SK-N-SH treated with all-trans-retinoic acid at 6 μM for 48 hours (cell line): ENCODE measurements at regions not wholly inside any gene's neighbourhood (a gene's known extent, or its start where the extent isn't known, plus 50 kb on each side); places are given as distances from the start of the nearest gene placed in this dataset.
"Not testable (repeated sequence)": the region's sequence is repeated elsewhere in the genome, so short reads cannot be mapped to it uniquely, and the experiment has no call there.

Experiments
- GLIS3 ChIP-seq: fragments of 250-450 bp; sonication (Bioruptor Pico); IDR thresholded peaks from 2 replicates; pipeline ENCODE4 v1.5.0; 2020; ENCODE audit warnings: mild to moderate bottlenecking, moderate library complexity
- ISL1 ChIP-seq: fragments of 250-450 bp; sonication (Bioruptor Pico); IDR thresholded peaks from 2 replicates; pipeline ENCODE4 v2.1.2; 2022; ENCODE audit warnings: mild to moderate bottlenecking, moderate library complexity
- RARB ChIP-seq: fragments of 250-450 bp; sonication (Bioruptor Pico); IDR thresholded peaks from 2 replicates; pipeline ENCODE4 v1.8.0; 2021; ENCODE audit warnings: mild to moderate bottlenecking, moderate library complexity
- ZC3H10 ChIP-seq: fragments of 250-450 bp; sonication (Bioruptor Pico); IDR thresholded peaks from 2 replicates; pipeline ENCODE4 v1.5.1; 2021; ENCODE audit warnings: mild to moderate bottlenecking, moderate library complexity
- ZFP3 ChIP-seq: fragments of 250-450 bp; sonication (Bioruptor Pico); IDR thresholded peaks from 2 replicates; pipeline ENCODE4 v1.5.0; 2020; ENCODE audit warnings: mild to moderate bottlenecking, moderate library complexity

DNA sequence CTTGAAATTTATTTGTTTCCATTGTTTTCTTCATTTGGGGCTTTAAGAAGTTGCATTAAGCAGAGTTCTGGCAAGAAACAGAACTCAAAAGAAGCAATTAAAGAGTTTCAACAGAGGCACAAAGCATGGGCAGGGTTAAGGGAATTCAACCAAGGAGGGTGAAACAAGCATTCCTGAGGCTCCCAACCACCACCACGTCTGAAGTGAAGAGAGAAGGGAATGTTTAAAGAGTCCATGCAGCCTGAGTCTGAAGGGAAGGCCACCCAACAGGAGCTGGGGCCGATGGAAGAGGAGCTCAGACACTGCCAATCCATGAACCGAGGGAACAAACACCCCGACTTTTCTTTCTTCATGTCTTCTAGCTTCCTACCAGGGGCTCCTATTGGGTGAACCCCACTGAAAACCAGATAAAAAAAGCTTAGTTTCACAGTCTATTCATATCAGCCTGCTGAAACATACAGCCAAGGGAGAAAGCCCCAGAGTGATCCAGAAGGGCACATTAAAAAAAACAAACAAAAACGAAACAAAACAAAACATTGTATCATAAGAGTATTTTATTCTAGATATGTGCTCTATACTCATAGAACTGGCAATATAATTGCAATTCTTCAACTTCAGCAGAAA lies 168.9 kb downstream of the SPDYE17 start:
- TF ChIP-seq ZC3H10 (CRISPR knock-in tag); RARB; ZFP3 (CRISPR knock-in tag); ISL1 (CRISPR knock-in tag); GLIS3 (CRISPR knock-in tag): not testable (repeated sequence)
